Peyer's patch (tissue), 4 donors: ENCODE measurements at regions not wholly inside any gene's neighbourhood (a gene's known extent, or its start where the extent isn't known, plus 50 kb on each side); places are given as distances from the start of the nearest gene placed in this dataset.

Experiments used
- POLR2A ChIP-seq, 2 donors: fragments of 450-650 bp; IDR thresholded peaks; one replicate each; pipeline ENCODE4 v1.5.1; 2017; ENCODE audit warnings: antibody characterized with exemption in 2 of 2, mild to moderate bottlenecking in 2 of 2, moderate library complexity in 2 of 2
- TF ChIP-seq, protein P1 (sequence below), 6 experiments: fragments of 450-650 bp in 4 of 6; fragments of 200-600 bp in 2 of 6; sonication (generic) in 1 of 6; IDR thresholded peaks; one replicate each; pipeline ENCODE4 v1.5.1; 2017 to 2019; ENCODE audit warnings: antibody characterized with exemption in 6 of 6, mild to moderate bottlenecking in 3 of 6, moderate library complexity in 1 of 6

DNA sequence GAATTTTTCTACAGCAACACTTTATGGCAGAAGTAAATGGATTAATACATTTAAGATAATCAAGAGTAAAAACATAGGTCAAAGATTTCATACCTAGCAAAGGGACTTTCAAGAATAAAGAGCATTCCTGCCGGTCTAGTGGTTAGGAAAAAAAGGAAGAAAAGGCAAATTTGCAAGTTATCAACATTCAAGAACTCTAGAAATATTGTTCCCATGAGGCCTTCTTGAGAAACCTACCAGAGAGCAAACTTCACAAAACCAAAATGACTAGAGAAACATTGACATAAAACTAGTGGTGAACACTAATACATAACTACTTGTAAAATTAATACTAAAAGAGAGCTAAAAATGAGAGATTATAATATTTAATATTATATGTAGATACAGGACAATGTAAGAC lies 320.2 kb upstream of the RGMB start:
- TF ChIP-seq, protein P1, sequence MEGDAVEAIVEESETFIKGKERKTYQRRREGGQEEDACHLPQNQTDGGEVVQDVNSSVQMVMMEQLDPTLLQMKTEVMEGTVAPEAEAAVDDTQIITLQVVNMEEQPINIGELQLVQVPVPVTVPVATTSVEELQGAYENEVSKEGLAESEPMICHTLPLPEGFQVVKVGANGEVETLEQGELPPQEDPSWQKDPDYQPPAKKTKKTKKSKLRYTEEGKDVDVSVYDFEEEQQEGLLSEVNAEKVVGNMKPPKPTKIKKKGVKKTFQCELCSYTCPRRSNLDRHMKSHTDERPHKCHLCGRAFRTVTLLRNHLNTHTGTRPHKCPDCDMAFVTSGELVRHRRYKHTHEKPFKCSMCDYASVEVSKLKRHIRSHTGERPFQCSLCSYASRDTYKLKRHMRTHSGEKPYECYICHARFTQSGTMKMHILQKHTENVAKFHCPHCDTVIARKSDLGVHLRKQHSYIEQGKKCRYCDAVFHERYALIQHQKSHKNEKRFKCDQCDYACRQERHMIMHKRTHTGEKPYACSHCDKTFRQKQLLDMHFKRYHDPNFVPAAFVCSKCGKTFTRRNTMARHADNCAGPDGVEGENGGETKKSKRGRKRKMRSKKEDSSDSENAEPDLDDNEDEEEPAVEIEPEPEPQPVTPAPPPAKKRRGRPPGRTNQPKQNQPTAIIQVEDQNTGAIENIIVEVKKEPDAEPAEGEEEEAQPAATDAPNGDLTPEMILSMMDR (IDR thresholded peaks at IDR 0.05): no peak
- no peak for TF ChIP-seq POLR2A (IDR thresholded peaks at IDR 0.05)
